Astrocyte (in vitro differentiated cells and primary cell): ENCODE measurements at regions not wholly inside any gene's neighbourhood (a gene's known extent, or its start where the extent isn't known, plus 50 kb on each side); places are given as distances from the start of the nearest gene placed in this dataset.
A peak's percentile ranks its signal among the peaks of the same experiment; 100 is the strongest.

ENCODE experiments used
- DNase-seq: peaks from one replicate; pipeline ENCODE4 v3.0.0-alpha.2; 2010; ENCODE audit warnings: low read depth
- FAIRE-seq: peaks from 2 replicates; lab custom pipeline; 2011; peaks lifted over from hg19 to GRCh38; lab: Jason Lieb, UNC
- H2AFZ ChIP-seq: 2 replicates; pipeline ENCODE4 v1.6.0; 2012; ENCODE audit warnings: low read depth, low read length, inconsistent platforms
- H3K27ac ChIP-seq: 2 replicates; pipeline ENCODE4 v1.5.1; 2011; ENCODE audit warnings: low read depth, low read length, inconsistent platforms
- H3K27me3 ChIP-seq: 2 replicates; pipeline ENCODE4 v1.6.0; 2011; ENCODE audit warnings: low read length, inconsistent platforms; ENCODE audit not compliant: insufficient read depth
- H3K36me3 ChIP-seq: 2 replicates; pipeline ENCODE4 v1.5.1; 2011; ENCODE audit warnings: low read length, inconsistent platforms; ENCODE audit not compliant: insufficient read depth
- H3K4me1 ChIP-seq: 2 replicates; pipeline ENCODE4 v1.5.1; 2011; ENCODE audit warnings: low read length, inconsistent platforms; ENCODE audit not compliant: insufficient read depth
- H3K4me2 ChIP-seq: 2 replicates; pipeline ENCODE4 v1.6.0; 2012; ENCODE audit warnings: low read length, inconsistent platforms
- H3K4me3 ChIP-seq: 2 replicates; pipeline ENCODE4 v1.5.1; 2011; ENCODE audit warnings: low read depth, mild to moderate bottlenecking, low read length, inconsistent platforms; ENCODE audit not compliant: insufficient read depth
- H3K79me2 ChIP-seq: 2 replicates; pipeline ENCODE4 v1.6.0; 2012; ENCODE audit warnings: mild to moderate bottlenecking, low read length, inconsistent platforms; ENCODE audit not compliant: insufficient read depth
- H3K9ac ChIP-seq: 2 replicates; pipeline ENCODE4 v1.6.0; 2012; ENCODE audit warnings: mild to moderate bottlenecking, low read length, inconsistent platforms
- H3K9me3 ChIP-seq: 2 replicates; pipeline ENCODE4 v1.5.1; 2012; ENCODE audit warnings: low read depth, mild to moderate bottlenecking, low read length, inconsistent platforms; ENCODE audit not compliant: insufficient read depth
- H4K20me1 ChIP-seq: 2 replicates; pipeline ENCODE4 v1.6.0; 2012; ENCODE audit warnings: low read length, inconsistent platforms; ENCODE audit not compliant: insufficient read depth
- H3K27ac Mint-ChIP-seq: one replicate; pipeline ENCODE4 v1.8.0; 2021; ENCODE audit warnings: mild to moderate bottlenecking, mixed read lengths; ENCODE audit not compliant: unreplicated experiment
- H3K27me3 Mint-ChIP-seq: one replicate; pipeline ENCODE4 v1.8.0; 2021; ENCODE audit warnings: low read depth, mixed read lengths; ENCODE audit not compliant: unreplicated experiment
- H3K36me3 Mint-ChIP-seq: one replicate; pipeline ENCODE4 v1.8.0; 2021; ENCODE audit warnings: low read depth, mixed read lengths; ENCODE audit not compliant: unreplicated experiment
- H3K4me1 Mint-ChIP-seq: one replicate; pipeline ENCODE4 v1.8.0; 2021; ENCODE audit warnings: low read depth, mixed read lengths; ENCODE audit not compliant: unreplicated experiment
- H3K4me3 Mint-ChIP-seq: one replicate; pipeline ENCODE4 v1.8.0; 2021; ENCODE audit warnings: mild to moderate bottlenecking, moderate library complexity, mixed read lengths; ENCODE audit not compliant: unreplicated experiment
- H3K9me3 Mint-ChIP-seq: one replicate; pipeline ENCODE4 v1.8.0; 2021; ENCODE audit warnings: mild to moderate bottlenecking, mixed read lengths; ENCODE audit not compliant: unreplicated experiment
- EZH2 ChIP-seq: IDR thresholded peaks from 2 replicates; pipeline ENCODE4 v1.6.1; 2012; ENCODE audit warnings: mild to moderate bottlenecking, low read length, inconsistent platforms; ENCODE audit not compliant: insufficient read depth
- TF ChIP-seq, protein P1 (sequence below): IDR thresholded peaks from 2 replicates; pipeline ENCODE4 v1.5.1; 2011; ENCODE audit warnings: low read depth, mild to moderate bottlenecking, inconsistent platforms, low read length, moderate library complexity; ENCODE audit not compliant: insufficient read depth

DNA sequence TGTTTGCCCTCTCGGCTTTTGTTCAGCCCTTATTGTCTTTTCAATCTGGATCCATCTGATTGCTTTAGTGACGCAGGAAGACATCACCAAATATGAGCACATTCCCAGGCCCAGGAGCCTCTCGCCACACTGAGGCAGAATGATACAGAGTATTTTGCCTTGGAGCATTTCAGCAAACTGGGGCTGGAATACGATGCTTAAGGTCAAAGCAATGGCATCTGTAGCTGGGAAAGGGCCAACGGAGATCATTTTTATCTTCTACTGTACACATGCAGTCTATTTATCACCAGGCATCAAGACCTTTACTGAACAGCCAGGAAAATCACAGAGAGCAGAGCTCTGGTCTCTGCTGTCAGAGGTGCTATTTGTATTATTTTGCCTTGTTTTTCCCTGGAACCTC is 655.3 kb downstream of the RNF144B start:
- Histone ChIP-seq H3K27ac (no peak overlapping the region), H3K4me2 (no peak overlapping the region), H4K20me1 (no peaks in the 10 kb centered on the region), H3K4me3 (no peak overlapping the region), H3K4me1 (no peaks in the 10 kb centered on the region), H2AFZ (no peak overlapping the region), H3K79me2 (no peaks in the 10 kb centered on the region), H3K27me3 (no peaks in the 10 kb centered on the region), H3K36me3 (no peaks in the 10 kb centered on the region), H3K9ac (no peak overlapping the region), H3K9me3 (no peaks in the 10 kb centered on the region)
- DNase-seq (no peak), FAIRE-seq (no peak)
- no peak for TF ChIP-seq EZH2
- TF ChIP-seq, protein P1, sequence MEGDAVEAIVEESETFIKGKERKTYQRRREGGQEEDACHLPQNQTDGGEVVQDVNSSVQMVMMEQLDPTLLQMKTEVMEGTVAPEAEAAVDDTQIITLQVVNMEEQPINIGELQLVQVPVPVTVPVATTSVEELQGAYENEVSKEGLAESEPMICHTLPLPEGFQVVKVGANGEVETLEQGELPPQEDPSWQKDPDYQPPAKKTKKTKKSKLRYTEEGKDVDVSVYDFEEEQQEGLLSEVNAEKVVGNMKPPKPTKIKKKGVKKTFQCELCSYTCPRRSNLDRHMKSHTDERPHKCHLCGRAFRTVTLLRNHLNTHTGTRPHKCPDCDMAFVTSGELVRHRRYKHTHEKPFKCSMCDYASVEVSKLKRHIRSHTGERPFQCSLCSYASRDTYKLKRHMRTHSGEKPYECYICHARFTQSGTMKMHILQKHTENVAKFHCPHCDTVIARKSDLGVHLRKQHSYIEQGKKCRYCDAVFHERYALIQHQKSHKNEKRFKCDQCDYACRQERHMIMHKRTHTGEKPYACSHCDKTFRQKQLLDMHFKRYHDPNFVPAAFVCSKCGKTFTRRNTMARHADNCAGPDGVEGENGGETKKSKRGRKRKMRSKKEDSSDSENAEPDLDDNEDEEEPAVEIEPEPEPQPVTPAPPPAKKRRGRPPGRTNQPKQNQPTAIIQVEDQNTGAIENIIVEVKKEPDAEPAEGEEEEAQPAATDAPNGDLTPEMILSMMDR: no peak
- Mint-ChIP-seq H3K27ac (no peak overlapping the region), H3K27me3 (no peaks in the 10 kb centered on the region), H3K36me3 (no peaks in the 10 kb centered on the region), H3K4me3 (no peak overlapping the region), H3K9me3 (peaks cover 3% of the 10 kb centered on the region), H3K4me1 (no peaks in the 10 kb centered on the region)

DNA sequence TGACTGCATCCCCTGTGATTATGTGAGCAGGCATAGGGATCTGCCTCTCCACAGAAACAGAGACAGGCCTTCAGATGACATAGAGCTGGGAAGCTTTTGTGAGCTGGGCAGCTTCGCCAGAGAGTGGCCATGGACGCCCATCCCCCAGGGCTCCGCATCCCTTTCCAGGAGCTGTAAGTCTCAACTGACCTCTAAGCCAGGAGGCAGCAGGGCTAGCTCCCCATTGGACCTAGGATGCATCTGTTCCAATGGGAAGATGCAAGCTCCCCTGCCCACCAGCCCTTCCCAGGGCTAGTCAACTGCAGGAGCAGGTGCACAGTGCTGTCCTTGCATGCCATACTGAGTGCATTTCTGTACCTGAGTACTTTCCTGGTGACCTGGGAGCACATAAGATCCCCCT is 663.6 kb downstream of the RNF144B start:
- TF ChIP-seq, protein P1: no peak
- TF ChIP-seq EZH2: no peak
- H3K36me3 ChIP-seq: no peaks in the 10 kb centered on the region
- H3K4me3 Mint-ChIP-seq: no peak overlapping the region
- H3K4me3 ChIP-seq: no peak overlapping the region
- no peak overlapping the region for H3K9ac ChIP-seq
- no peaks in the 10 kb centered on the region for H3K27me3 Mint-ChIP-seq
- peaks cover 10% of the 10 kb centered on the region for H3K4me1 Mint-ChIP-seq
- H4K20me1 ChIP-seq: no peaks in the 10 kb centered on the region
- H2AFZ ChIP-seq: no peak overlapping the region
- H3K27ac Mint-ChIP-seq: no peak overlapping the region
- H3K4me2 ChIP-seq: no peak overlapping the region
- H3K36me3 Mint-ChIP-seq: peaks cover 2% of the 10 kb centered on the region
- H3K27me3 ChIP-seq: no peaks in the 10 kb centered on the region
- no peak for DNase-seq
- no peaks in the 10 kb centered on the region for H3K9me3 ChIP-seq
- peaks cover 4% of the 10 kb centered on the region for H3K9me3 Mint-ChIP-seq
- H3K27ac ChIP-seq: no peak overlapping the region
- FAIRE-seq: no peak
- H3K79me2 ChIP-seq: no peaks in the 10 kb centered on the region
- peaks cover 10% of the 10 kb centered on the region for H3K4me1 ChIP-seq

DNA sequence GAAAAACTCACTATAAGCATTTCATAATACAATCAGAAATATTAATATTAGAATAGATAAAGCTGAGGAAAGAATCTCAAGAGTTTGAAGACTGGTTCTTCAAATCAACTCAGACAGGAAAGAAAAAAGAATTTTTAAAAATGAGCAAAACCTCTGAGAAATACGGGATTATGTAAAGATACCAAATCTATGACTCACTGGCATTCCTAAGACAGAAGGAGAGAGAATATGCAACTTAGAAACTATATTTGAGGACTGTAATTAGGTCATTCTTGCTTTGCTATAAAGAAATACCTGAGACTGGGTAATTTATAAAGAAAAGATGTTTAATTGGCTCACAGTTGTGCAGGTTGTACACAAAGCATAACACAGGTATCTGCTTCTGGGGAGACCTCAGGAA is 665.1 kb downstream of the RNF144B start:
- no peak for TF ChIP-seq EZH2
- TF ChIP-seq, protein P1: no peak
- peak overlapping the region; percentile 49 for H3K4me2 ChIP-seq
- Mint-ChIP-seq H3K9me3 (peaks cover 7% of the 10 kb centered on the region), H3K4me1 (peaks cover 10% of the 10 kb centered on the region), H3K4me3 (no peak overlapping the region), H3K27me3 (no peaks in the 10 kb centered on the region), H3K27ac (peak overlapping the region; percentile 96), H3K36me3 (peaks cover 2% of the 10 kb centered on the region)
- no peak overlapping the region for H3K4me3 ChIP-seq
- H3K36me3 ChIP-seq: no peaks in the 10 kb centered on the region
- no peak overlapping the region for H2AFZ ChIP-seq
- H3K4me1 ChIP-seq: peaks cover 10% of the 10 kb centered on the region
- H3K9ac ChIP-seq: no peak overlapping the region
- FAIRE-seq (no peak), DNase-seq (peak; percentile 66)
- no peaks in the 10 kb centered on the region for H3K27me3 ChIP-seq
- no peaks in the 10 kb centered on the region for H4K20me1 ChIP-seq
- no peaks in the 10 kb centered on the region for H3K79me2 ChIP-seq
- H3K27ac ChIP-seq: no peak overlapping the region
- no peaks in the 10 kb centered on the region for H3K9me3 ChIP-seq
